T-cell (primary cell): ENCODE measurements at regions not wholly inside any gene's neighbourhood (a gene's known extent, or its start where the extent isn't known, plus 50 kb on each side); places are given as distances from the start of the nearest gene placed in this dataset.

Source experiments
- ATAC-seq, 4 experiments: fragments of 200-7000 bp in 3 of 4; fragments of 150-1000 bp in 1 of 4; cut with Tn5 transposase; replicated peaks in 1 of 4; 1 replicate in 3 of 4; 2 replicates in 1 of 4; pipeline ENCODE4 v1.10.0; 2021; ENCODE audit warnings: moderate library complexity in 3 of 4, mild to moderate bottlenecking in 2 of 4, moderate number of reproducible peaks in 1 of 4
- CTCF ChIA-PET, 2 donors: fragments of 300-600 bp; sonication (Branson Sonifier 250); formaldehyde crosslinking; loops; one replicate each; lab custom pipeline; 2022; ENCODE audit warnings: antibody characterized with exemption in 2 of 2; lab: Charles Lee
- POLR2A ChIA-PET, 2 donors: fragments of 300-600 bp; sonication (Branson Sonifier 250); formaldehyde crosslinking; loops; one replicate each; lab custom pipeline; 2022; ENCODE audit warnings: antibody characterized with exemption in 2 of 2; lab: Charles Lee
- DNase-seq, 35 experiments: peaks; one replicate each; pipeline versions ENCODE4 v3.0.0 to v3.0.0-alpha.2; 2013 to 2023
- H3K27ac ChIP-seq: one replicate; pipeline ENCODE4 v1.5.1; 2013; ENCODE audit warnings: low read length
- H3K27me3 ChIP-seq, 2 experiments: replicated peaks in 1 of 2; 1 replicate in 1 of 2; 2 replicates in 1 of 2; pipeline versions ENCODE4 v1.6.1 to v1.7.0; 2013; ENCODE audit warnings: low read length in 1 of 2, mixed read lengths in 1 of 2; ENCODE audit not compliant: control insufficient read depth in 2 of 2, insufficient read depth in 2 of 2; ENCODE audit errors: extremely low read depth in 1 of 2
- H3K36me3 ChIP-seq, 2 donors: 1 replicate in 1 of 2; 2 replicates in 1 of 2; pipeline versions ENCODE4 v1.6.1 to v1.7.0; 2013; ENCODE audit warnings: low read length in 1 of 2; ENCODE audit not compliant: control insufficient read depth in 2 of 2, insufficient read depth in 1 of 2; ENCODE audit errors: extremely low read depth in 1 of 2
- H3K4me1 ChIP-seq, 2 experiments: 1 replicate in 1 of 2; 2 replicates in 1 of 2; pipeline versions ENCODE4 v1.6.1 to v1.7.0; 2013; ENCODE audit warnings: low read length in 2 of 2, mixed read lengths in 1 of 2; ENCODE audit not compliant: insufficient read depth in 2 of 2, control insufficient read depth in 1 of 2; ENCODE audit errors: extremely low read depth in 1 of 2
- H3K4me3 ChIP-seq, 2 donors: 1 replicate in 1 of 2; 2 replicates in 1 of 2; pipeline versions ENCODE4 v1.5.1 to v1.7.0; 2013; ENCODE audit warnings: mild to moderate bottlenecking in 2 of 2, low read length in 1 of 2, moderate library complexity in 1 of 2; ENCODE audit not compliant: control insufficient read depth in 1 of 2; ENCODE audit errors: extremely low read depth in 1 of 2
- H3K9me3 ChIP-seq: 2 replicates; pipeline ENCODE4 v1.7.0; 2013
- H3K27ac Mint-ChIP-seq, 2 donors: one replicate each; pipeline ENCODE4 v1.8.0; 2020 to 2021; ENCODE audit warnings: mild to moderate bottlenecking in 2 of 2, mixed read lengths in 2 of 2
- H3K27me3 Mint-ChIP-seq, 2 donors: one replicate each; pipeline ENCODE4 v1.8.0; 2021 to 2022; ENCODE audit warnings: mixed read lengths in 2 of 2
- H3K36me3 Mint-ChIP-seq: one replicate; pipeline ENCODE4 v1.8.0; 2021; ENCODE audit warnings: mixed read lengths
- H3K4me1 Mint-ChIP-seq, 3 donors: one replicate each; pipeline ENCODE4 v1.8.0; 2020 to 2022; ENCODE audit warnings: mixed read lengths in 3 of 3, mild to moderate bottlenecking in 1 of 3
- H3K4me3 Mint-ChIP-seq, 3 donors: one replicate each; pipeline ENCODE4 v1.8.0; 2020 to 2022; ENCODE audit warnings: mild to moderate bottlenecking in 3 of 3, mixed read lengths in 3 of 3, moderate library complexity in 3 of 3
- H3K9me3 Mint-ChIP-seq, 3 donors: one replicate each; pipeline ENCODE4 v1.8.0; 2020 to 2022; ENCODE audit warnings: mixed read lengths in 3 of 3
- WGBS: methylation state at CpG from one replicate; pipeline ENCODE4 v1.1.5; 2013; ENCODE audit warnings: missing lambda C conversion rate; ENCODE audit not compliant: insufficient coverage; 5-methylcytosine and 5-hydroxymethylcytosine counted together

GRCh38 chr6:19450651-19451050 lies 386.5 kb upstream of the ID4 start:
- no peak overlapping the region for H3K4me3 Mint-ChIP-seq
- H3K36me3 Mint-ChIP-seq = no peaks in the 10 kb centered on the region
- Histone ChIP-seq H3K4me1 (no peaks in the 10 kb centered on the region), H3K9me3 (no peaks in the 10 kb centered on the region), H3K27ac (no peak overlapping the region), H3K36me3 (no peaks in the 10 kb centered on the region), H3K4me3 (no peak overlapping the region), H3K27me3 (no peaks in the 10 kb centered on the region)
- no peaks in the 10 kb centered on the region for H3K4me1 Mint-ChIP-seq
- ATAC-seq (no peak), DNase-seq (no peak)
- WGBS = 100% methylated on average over 1 of the region's 1 CpG
- ChIA-PET POLR2A (no interaction called here), CTCF (no interaction called here)
- H3K27me3 Mint-ChIP-seq = no peaks in the 10 kb centered on the region
- no peak overlapping the region for H3K27ac Mint-ChIP-seq
- H3K9me3 Mint-ChIP-seq = peaks cover 0 to 8% (median 3%) of the 10 kb centered on the region in 3 donors

DNA sequence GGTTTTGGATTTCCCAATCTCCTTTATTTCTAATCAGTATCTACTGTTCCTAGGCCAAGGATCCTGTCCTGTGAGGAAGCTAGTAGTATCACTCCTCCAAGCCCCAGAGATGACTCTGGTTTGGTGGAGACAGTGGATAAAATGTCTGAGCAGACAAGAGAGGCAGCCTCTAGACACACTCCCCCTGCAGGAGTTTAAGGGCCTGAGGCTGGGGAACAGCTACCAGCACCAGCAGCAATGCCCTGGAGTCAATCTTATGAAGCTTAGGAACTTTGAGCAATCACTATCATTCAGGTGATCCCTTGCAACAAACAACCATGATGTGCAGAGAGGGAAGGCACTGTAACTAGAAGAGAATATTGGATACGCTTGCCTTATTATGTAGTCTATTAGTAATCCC lies 384.7 kb upstream of the ID4 start:
- ATAC-seq = no peak
- Histone ChIP-seq H3K4me1 (no peaks in the 10 kb centered on the region), H3K27ac (no peak overlapping the region), H3K4me3 (no peak overlapping the region), H3K9me3 (no peaks in the 10 kb centered on the region), H3K36me3 (no peaks in the 10 kb centered on the region), H3K27me3 (no peaks in the 10 kb centered on the region)
- Mint-ChIP-seq H3K27ac (no peak overlapping the region), H3K9me3 (peaks cover 0 to 5% (median 0%) of the 10 kb centered on the region in 3 donors), H3K4me3 (no peak overlapping the region), H3K27me3 (no peaks in the 10 kb centered on the region), H3K4me1 (no peaks in the 10 kb centered on the region), H3K36me3 (no peaks in the 10 kb centered on the region)
- no peak for DNase-seq
- no CpG with 5 or more reads among the region's 1 CpG for WGBS
- ChIA-PET CTCF (no interaction called here), POLR2A (interaction anchor here in 1 of 2 donors (0.6 kb wide), 1 partner anchor 14 kb away, joined by 3 read pairs; no protein-coding TSS in a partner anchor)

DNA sequence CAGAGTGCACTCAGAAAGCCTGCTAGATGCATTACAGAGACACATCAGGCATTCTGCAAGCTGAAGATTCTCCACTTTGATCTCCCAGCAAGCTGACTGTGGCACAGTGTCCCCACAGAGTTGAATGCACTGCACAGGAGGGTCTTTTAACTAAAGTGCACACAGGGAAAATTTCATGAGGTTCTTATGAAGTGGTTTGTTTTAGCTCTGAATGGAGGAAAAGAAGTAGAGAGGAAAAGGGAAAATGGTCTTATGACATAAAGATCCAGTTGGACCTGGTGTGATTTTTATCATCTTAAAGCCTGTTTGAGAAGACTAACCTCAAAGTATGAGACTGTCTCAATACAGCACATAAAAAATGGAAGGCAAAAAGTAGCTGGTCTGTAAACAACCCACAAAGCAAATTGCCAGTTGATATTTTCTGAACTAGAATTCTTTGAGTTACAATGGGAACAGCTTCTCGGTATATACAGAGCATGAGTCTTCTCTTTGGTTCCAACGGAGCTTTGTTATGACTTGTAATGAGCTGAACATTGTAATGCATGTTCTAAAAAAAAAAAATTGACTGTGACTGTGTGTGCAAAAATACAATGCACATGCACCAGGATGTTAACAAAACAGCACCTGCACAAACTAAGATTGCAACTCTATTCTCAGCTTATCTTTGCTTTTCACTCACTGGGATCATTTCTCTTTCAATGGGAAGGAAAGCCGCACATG lies 383.0 kb upstream of the ID4 start:
- Histone ChIP-seq H3K4me1 (no peaks in the 10 kb centered on the region), H3K27me3 (no peaks in the 10 kb centered on the region), H3K9me3 (no peaks in the 10 kb centered on the region), H3K36me3 (no peaks in the 10 kb centered on the region), H3K4me3 (no peak overlapping the region), H3K27ac (no peak overlapping the region)
- POLR2A ChIA-PET = no interaction called here
- H3K27me3 Mint-ChIP-seq = no peaks in the 10 kb centered on the region
- no peak for DNase-seq
- no peak overlapping the region for H3K4me3 Mint-ChIP-seq
- H3K27ac Mint-ChIP-seq = no peak overlapping the region
- WGBS = no CpG with 5 or more reads among the region's 3 CpGs
- H3K9me3 Mint-ChIP-seq = peaks cover 0 to 7% (median 5%) of the 10 kb centered on the region in 3 donors
- no peaks in the 10 kb centered on the region for H3K36me3 Mint-ChIP-seq
- CTCF ChIA-PET = no interaction called here
- H3K4me1 Mint-ChIP-seq = no peaks in the 10 kb centered on the region
- ATAC-seq = no peak

DNA sequence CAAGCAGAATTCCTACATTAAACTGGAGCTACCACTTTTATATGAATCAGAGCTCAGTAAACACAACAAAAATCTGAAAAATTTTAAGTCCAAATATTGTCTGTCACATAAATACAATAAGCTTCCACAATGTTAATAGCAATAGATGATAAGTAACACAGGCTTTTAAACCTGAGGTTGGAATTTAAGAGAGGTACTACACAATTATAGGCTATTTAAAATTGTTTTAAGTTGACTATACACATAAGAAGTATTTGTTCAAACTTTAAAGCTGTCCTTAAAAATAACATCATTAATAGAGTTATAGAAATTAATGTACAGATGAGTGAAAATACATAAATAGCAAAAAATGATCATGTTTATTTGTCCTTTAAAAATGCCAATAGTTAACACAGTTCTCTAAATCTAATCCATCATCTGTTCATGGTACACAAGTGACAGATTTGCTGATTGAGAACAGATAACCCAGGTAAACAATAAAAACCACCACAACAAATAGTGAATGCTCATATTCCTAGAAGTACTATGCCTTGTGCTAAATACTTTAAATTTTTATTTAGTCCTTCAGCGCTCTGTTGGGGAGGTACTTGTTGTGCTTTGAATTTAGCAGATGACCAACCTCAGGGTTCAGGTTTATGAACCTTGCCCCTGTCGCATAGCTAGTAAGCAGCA lies 382.3 kb upstream of the ID4 start:
- Histone ChIP-seq H3K4me3 (no peak overlapping the region), H3K9me3 (no peaks in the 10 kb centered on the region), H3K27me3 (no peaks in the 10 kb centered on the region), H3K36me3 (no peaks in the 10 kb centered on the region), H3K4me1 (no peaks in the 10 kb centered on the region), H3K27ac (no peak overlapping the region)
- Mint-ChIP-seq H3K4me3 (no peak overlapping the region), H3K9me3 (peaks cover 0 to 9% (median 0%) of the 10 kb centered on the region in 3 donors), H3K4me1 (no peaks in the 10 kb centered on the region), H3K27me3 (no peaks in the 10 kb centered on the region), H3K27ac (no peak overlapping the region), H3K36me3 (no peaks in the 10 kb centered on the region)
- WGBS = no CpG with 5 or more reads among the region's 2 CpGs
- ChIA-PET CTCF (no interaction called here), POLR2A (no interaction called here)
- ATAC-seq (no peak), DNase-seq (no peak)

GRCh38 chr6:19463250-19463649 lies 373.9 kb upstream of the ID4 start:
- Mint-ChIP-seq H3K9me3 (peaks cover 0 to 9% (median 0%) of the 10 kb centered on the region in 3 donors), H3K27me3 (no peaks in the 10 kb centered on the region), H3K4me1 (no peaks in the 10 kb centered on the region), H3K4me3 (no peak overlapping the region), H3K36me3 (no peaks in the 10 kb centered on the region), H3K27ac (no peak overlapping the region)
- Histone ChIP-seq H3K9me3 (no peaks in the 10 kb centered on the region), H3K27me3 (no peaks in the 10 kb centered on the region), H3K4me3 (no peak overlapping the region), H3K36me3 (no peaks in the 10 kb centered on the region), H3K4me1 (no peaks in the 10 kb centered on the region), H3K27ac (no peak overlapping the region)
- DNase-seq = no peak
- no peak for ATAC-seq
- ChIA-PET POLR2A (no interaction called here), CTCF (no interaction called here)
- no CpG with 5 or more reads among the region's 2 CpGs for WGBS

DNA sequence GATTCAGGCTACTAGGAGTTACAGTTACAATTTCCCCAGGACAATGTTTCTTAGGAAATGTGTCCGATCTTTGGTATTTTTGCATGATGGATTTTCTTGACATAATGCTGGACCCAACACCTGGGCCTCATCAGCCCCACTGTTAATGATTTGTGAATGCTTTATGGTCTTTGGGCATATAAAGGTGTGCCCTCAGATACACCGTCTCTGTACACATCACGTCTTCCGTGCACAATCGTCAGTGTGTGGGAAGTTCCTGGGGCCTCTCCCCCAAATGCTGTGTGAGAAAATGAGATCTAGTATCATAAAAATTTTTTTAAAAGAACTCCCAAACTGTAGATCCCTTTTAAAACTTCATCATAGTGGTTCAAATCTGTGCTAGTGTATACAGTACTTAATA lies 373.2 kb upstream of the ID4 start:
- H3K36me3 Mint-ChIP-seq = no peaks in the 10 kb centered on the region
- CTCF ChIA-PET = no interaction called here

More for the DNA sequence above, 373.2 kb upstream of the ID4 start:
- Mint-ChIP-seq H3K9me3 (peaks cover 0 to 8% (median 0%) of the 10 kb centered on the region in 3 donors), H3K4me1 (no peaks in the 10 kb centered on the region), H3K27me3 (no peaks in the 10 kb centered on the region), H3K4me3 (no peak overlapping the region), H3K27ac (no peak overlapping the region)
- POLR2A ChIA-PET = no interaction called here
- no peaks in the 10 kb centered on the region for H3K27me3 ChIP-seq
- H3K27ac ChIP-seq = no peak overlapping the region
- H3K4me3 ChIP-seq = no peak overlapping the region
- no peaks in the 10 kb centered on the region for H3K4me1 ChIP-seq
- no peaks in the 10 kb centered on the region for H3K36me3 ChIP-seq
- no peak for ATAC-seq
- no peaks in the 10 kb centered on the region for H3K9me3 ChIP-seq
- DNase-seq = no peak
- WGBS = 100% methylated on average over 1 of the region's 5 CpGs
